ENCODE measurements at regions not wholly inside any gene's neighbourhood (a gene's known extent, or its start where the extent isn't known, plus 50 kb on each side); places are given as distances from the start of the nearest gene placed in this dataset.

- no peak for TF ChIP-seq CTCF (IDR thresholded peaks at IDR 0.05)
- TF ChIP-seq ZFX (IDR thresholded peaks at IDR 0.05; ENCODE audit: borderline replicate concordance): no peak
These were observed 1176.7 kb upstream of the CDH9 start for GRCh38 chr5:28215091-28215490.
